GM12878 (cell line): ENCODE measurements at regions not wholly inside any gene's neighbourhood (a gene's known extent, or its start where the extent isn't known, plus 50 kb on each side); places are given as distances from the start of the nearest gene placed in this dataset.

Experiments
- ATAC-seq: fragments of 200-7000 bp; cut with Tn5 transposase; 3 replicates; pipeline ENCODE4 v1.9.1; 2020; ENCODE audit warnings: mild to moderate bottlenecking, moderate library complexity
- BruUV-seq: library from RNA; stranded (reverse); fragments of 400-500 nt; replicated peaks from 2 replicates; lab custom pipeline; 2021; lab: Mats Ljungman, UMichigan
- CTCF ChIA-PET: fragments of 300-600 bp; sonication (Branson Sonifier 250); formaldehyde crosslinking; extraction: SDS; loops from one replicate; lab custom pipeline; 2021; ENCODE audit warnings: inconsistent platforms; lab: Yijun Ruan, JAX
- POLR2A ChIA-PET: fragments of 350-600 bp; formaldehyde crosslinking; extraction: SDS; loops from one replicate; lab custom pipeline; 2021; ENCODE audit warnings: inconsistent platforms; lab: Charles Lee
- RAD21 ChIA-PET: fragments of 300-600 bp; sonication (Branson Sonifier 250); formaldehyde crosslinking; loops from one replicate; lab custom pipeline; 2023; ENCODE audit warnings: antibody characterized with exemption; ENCODE audit not compliant: unreplicated experiment; lab: Charles Lee
- SMC1A ChIA-PET: fragments of 300-600 bp; sonication (Branson Sonifier 250); formaldehyde crosslinking; loops from one replicate; lab custom pipeline; 2023; ENCODE audit not compliant: unreplicated experiment, uncharacterized antibody; lab: Charles Lee
- DNase-seq: peaks from one replicate; pipeline ENCODE4 v3.0.0-alpha.2; 2011; ENCODE audit warnings: low read depth, low spot score
- FAIRE-seq: peaks from 3 replicates; lab custom pipeline; 2011; peaks lifted over from hg19 to GRCh38; lab: Jason Lieb, UNC
- H2AFZ ChIP-seq: 2 replicates; pipeline ENCODE4 v1.6.0; 2011; ENCODE audit warnings: low read depth, low read length, control low read depth; ENCODE audit not compliant: control insufficient read depth
- H3K27ac ChIP-seq: 2 replicates; pipeline ENCODE4 v1.5.1; 2011; ENCODE audit warnings: control low read depth; ENCODE audit not compliant: control insufficient read depth, insufficient read depth
- H3K27me3 ChIP-seq, 2 experiments: replicated peaks in 1 of 2; 2 replicates each; pipeline versions ENCODE4 v1.6.0 to v1.6.1; 2011; ENCODE audit warnings: low read length in 1 of 2; ENCODE audit not compliant: control insufficient read depth in 2 of 2, insufficient read depth in 2 of 2
- H3K36me3 ChIP-seq, 2 experiments: 2 replicates each; pipeline ENCODE4 v1.5.1; 2011; ENCODE audit warnings: low read length in 1 of 2; ENCODE audit not compliant: control insufficient read depth in 2 of 2, insufficient read depth in 2 of 2
- H3K4me1 ChIP-seq: 2 replicates; pipeline ENCODE4 v1.6.1; 2011; ENCODE audit warnings: mild to moderate bottlenecking, low read length, moderate library complexity, mixed read lengths; ENCODE audit not compliant: control insufficient read depth, insufficient read depth
- H3K4me2 ChIP-seq: 2 replicates; pipeline ENCODE4 v1.6.0; 2011; ENCODE audit warnings: control low read depth; ENCODE audit not compliant: control insufficient read depth, insufficient read depth
- H3K4me3 ChIP-seq: fragments of 200-600 bp; sonication (generic); 2 replicates; pipeline ENCODE4 v1.5.1; 2016
- H3K79me2 ChIP-seq: 2 replicates; pipeline ENCODE4 v1.6.0; 2011; ENCODE audit warnings: low read length; ENCODE audit not compliant: control insufficient read depth, insufficient read depth
- H3K9ac ChIP-seq: 2 replicates; pipeline ENCODE4 v1.8.0; 2011; ENCODE audit warnings: low read length, control low read depth, mixed read lengths; ENCODE audit not compliant: control insufficient read depth, insufficient read depth
- H3K9me3 ChIP-seq: replicated peaks from 3 replicates; pipeline ENCODE4 v1.5.1; 2011; ENCODE audit warnings: mild to moderate bottlenecking, low read length; ENCODE audit not compliant: control insufficient read depth, insufficient read depth
- H4K20me1 ChIP-seq: 2 replicates; pipeline ENCODE4 v1.6.0; 2011; ENCODE audit not compliant: control insufficient read depth, insufficient read depth
- DPF2 ChIP-seq: fragments of 450-650 bp; IDR thresholded peaks from 2 replicates; pipeline ENCODE4 v1.6.1; 2017; ENCODE audit warnings: mild to moderate bottlenecking
- EP300 ChIP-seq, 2 experiments: fragments of 150-350 bp in 1 of 2; IDR thresholded peaks; 2 replicates each; pipeline ENCODE4 v1.6.1; 2011 to 2012; ENCODE audit warnings: low read depth in 2 of 2, low read length in 2 of 2, borderline replicate concordance in 1 of 2, improper control_type of control experiment in 1 of 2, inconsistent platforms in 1 of 2; ENCODE audit not compliant: control insufficient read depth in 1 of 2
- HDAC2 ChIP-seq: fragments of 200-600 bp; sonication (generic); IDR thresholded peaks from 2 replicates; pipeline ENCODE4 v1.6.1; 2017
- HDGF ChIP-seq: fragments of 450-650 bp; IDR thresholded peaks from 2 replicates; pipeline ENCODE4 v1.6.1; 2016; ENCODE audit warnings: antibody characterized with exemption
- KDM1A ChIP-seq: fragments of 200-600 bp; sonication (generic); IDR thresholded peaks from 2 replicates; pipeline ENCODE4 v1.6.1; 2016; ENCODE audit warnings: borderline replicate concordance
- POLR2A ChIP-seq: IDR thresholded peaks from 2 replicates; pipeline ENCODE4 v1.6.1; 2011; ENCODE audit warnings: low read depth, mild to moderate bottlenecking, low read length
- POU2F2 ChIP-seq: IDR thresholded peaks from 3 replicates; pipeline ENCODE4 v1.6.1; 2011; ENCODE audit warnings: low read depth, mild to moderate bottlenecking, low read length, borderline replicate concordance
- TARDBP ChIP-seq: IDR thresholded peaks from 2 replicates; pipeline ENCODE4 v1.6.1; 2016; ENCODE audit warnings: borderline replicate concordance
- ZNF24 ChIP-seq: fragments of 450-650 bp; IDR thresholded peaks from 2 replicates; pipeline ENCODE4 v1.6.1; 2017; ENCODE audit warnings: antibody characterized with exemption, mild to moderate bottlenecking
- WGBS: methylation state at CpG from one replicate; pipeline ENCODE4 v1.1.6; 2016; ENCODE audit warnings: low lambda C conversion rate; ENCODE audit not compliant: insufficient replicate concordance, insufficient coverage; ENCODE audit errors: missing lambda C conversion rate; 5-methylcytosine and 5-hydroxymethylcytosine counted together
- in situ Hi-C: fragments of 300-500 bp; cut with MboI; formaldehyde crosslinking; loops from 9 replicates; pipeline ENCODE4 v1.14.3; 2018; ENCODE audit warnings: mixed read lengths
- intact Hi-C: fragments of 100-400 bp; cut with micrococcal nuclease; formaldehyde crosslinking; loops from one replicate; pipeline ENCODE4 v1.14.2; 2022; ENCODE audit not compliant: unreplicated experiment
- TF ChIP-seq, protein P1 (sequence below): fragments of 450-650 bp; IDR thresholded peaks from 2 replicates; pipeline ENCODE4 v1.6.1; 2014; ENCODE audit warnings: mild to moderate bottlenecking

DNA sequence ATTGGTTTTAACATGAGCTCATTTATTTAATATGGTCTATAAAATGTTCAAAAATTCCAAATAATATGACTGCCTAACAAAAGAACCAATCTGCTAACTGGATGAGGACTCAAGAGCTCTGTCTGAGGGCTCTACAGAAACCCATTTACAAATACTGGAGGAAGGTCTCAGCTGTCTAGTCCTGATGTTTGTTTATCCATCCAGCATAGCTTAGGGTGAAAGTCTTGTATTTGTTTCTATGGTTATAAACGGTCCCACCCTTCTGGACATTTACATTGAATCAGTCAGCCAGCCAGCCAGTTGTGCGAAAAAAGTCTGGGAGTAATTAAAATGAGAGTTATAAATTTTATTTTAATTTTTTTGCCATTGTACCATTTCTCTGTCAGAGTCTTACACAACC is 220.7 kb downstream of the BMP4 start (continued):
- no peak for TF ChIP-seq KDM1A
- TF ChIP-seq EP300 (IDR thresholded peaks at IDR 0.05; ENCODE audit: borderline replicate concordance in 1 of 2, control insufficient read depth in 1 of 2, low read depth in 2 of 2, low read length in 2 of 2), result no peak
- no peak for TF ChIP-seq HDGF
- TF ChIP-seq POU2F2, result no peak
- TF ChIP-seq, protein P1, sequence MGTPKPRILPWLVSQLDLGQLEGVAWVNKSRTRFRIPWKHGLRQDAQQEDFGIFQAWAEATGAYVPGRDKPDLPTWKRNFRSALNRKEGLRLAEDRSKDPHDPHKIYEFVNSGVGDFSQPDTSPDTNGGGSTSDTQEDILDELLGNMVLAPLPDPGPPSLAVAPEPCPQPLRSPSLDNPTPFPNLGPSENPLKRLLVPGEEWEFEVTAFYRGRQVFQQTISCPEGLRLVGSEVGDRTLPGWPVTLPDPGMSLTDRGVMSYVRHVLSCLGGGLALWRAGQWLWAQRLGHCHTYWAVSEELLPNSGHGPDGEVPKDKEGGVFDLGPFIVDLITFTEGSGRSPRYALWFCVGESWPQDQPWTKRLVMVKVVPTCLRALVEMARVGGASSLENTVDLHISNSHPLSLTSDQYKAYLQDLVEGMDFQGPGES, result no peak

DNA sequence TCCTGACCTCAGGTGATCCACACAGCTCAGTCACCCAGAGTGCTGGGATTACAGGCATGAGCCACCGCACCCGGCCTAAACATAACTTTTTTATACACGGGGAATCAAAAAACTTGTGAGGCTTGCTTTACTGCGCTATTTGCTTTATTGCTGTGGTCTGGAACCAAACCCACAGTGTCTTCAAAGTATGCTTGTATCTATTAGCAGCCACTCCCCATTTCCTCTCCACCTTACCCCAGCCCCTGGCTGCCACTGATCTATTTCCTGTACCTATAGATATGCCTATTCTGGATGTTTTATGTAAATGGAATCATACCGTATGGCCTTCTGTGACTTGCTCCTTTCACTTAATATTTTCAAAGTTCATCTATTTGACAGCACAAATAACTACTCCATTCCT is 233.4 kb downstream of the BMP4 start:
- intact Hi-C loops, result no loop called here
- WGBS, result 80% methylated on average over 5 of the region's 5 CpGs
- no peak overlapping the region for H3K4me3 ChIP-seq
- no peak overlapping the region for H2AFZ ChIP-seq
- H3K27me3 ChIP-seq, result no peaks in the 10 kb centered on the region; a peak in 1 of 4 replicates
- H3K9ac ChIP-seq, result no peak overlapping the region
- TF ChIP-seq TARDBP, result no peak
- TF ChIP-seq DPF2, result no peak
- TF ChIP-seq HDAC2, result no peak
- TF ChIP-seq POLR2A, result no peak
- TF ChIP-seq ZNF24, result no peak
- SMC1A ChIA-PET, result no interaction called here
- CTCF ChIA-PET, result no interaction called here
- in situ Hi-C loops, result no loop called here
- no peaks in the 10 kb centered on the region for H3K9me3 ChIP-seq
- DNase-seq (no peak), ATAC-seq (no peak), FAIRE-seq (no peak)
- no peaks in the 10 kb centered on the region for H4K20me1 ChIP-seq
- RAD21 ChIA-PET, result no interaction called here
- POLR2A ChIA-PET, result no interaction called here
- no TSS peak for BruUV-seq
- H3K4me2 ChIP-seq, result no peak overlapping the region
- no peaks in the 10 kb centered on the region for H3K4me1 ChIP-seq
- H3K27ac ChIP-seq, result no peak overlapping the region
- H3K36me3 ChIP-seq, result no peaks in the 10 kb centered on the region
- H3K79me2 ChIP-seq, result no peaks in the 10 kb centered on the region
